Type B pancreatic cell (in vitro differentiated cells): ENCODE measurements at regions not wholly inside any gene's neighbourhood (a gene's known extent, or its start where the extent isn't known, plus 50 kb on each side); places are given as distances from the start of the nearest gene placed in this dataset.

Experiments
- DNase-seq: peaks from one replicate; pipeline ENCODE4 v3.0.0; 2021; ENCODE audit warnings: mixed read lengths; ENCODE audit not compliant: unreplicated experiment; ENCODE audit errors: extremely low spot score
- H3K27ac Mint-ChIP-seq: 2 replicates; pipeline ENCODE4 v1.8.0; 2021; ENCODE audit warnings: mild to moderate bottlenecking, mixed read lengths
- H3K27me3 Mint-ChIP-seq: 2 replicates; pipeline ENCODE4 v1.8.0; 2021; ENCODE audit warnings: mixed read lengths
- H3K36me3 Mint-ChIP-seq: 2 replicates; pipeline ENCODE4 v1.8.0; 2021; ENCODE audit warnings: mixed read lengths
- H3K4me1 Mint-ChIP-seq: one replicate; pipeline ENCODE4 v1.8.0; 2021; ENCODE audit warnings: mixed read lengths; ENCODE audit not compliant: unreplicated experiment
- H3K4me3 Mint-ChIP-seq: 2 replicates; pipeline ENCODE4 v1.8.0; 2021; ENCODE audit warnings: mild to moderate bottlenecking, mixed read lengths
- H3K9me3 Mint-ChIP-seq: 2 replicates; pipeline ENCODE4 v1.8.0; 2021; ENCODE audit warnings: mixed read lengths
- CTCF ChIP-seq: fragments of 200-600 bp; sonication (generic); conservative IDR thresholded peaks from 2 replicates; pipeline ENCODE4 v1.5.0; 2021; ENCODE audit warnings: antibody characterized with exemption, mild to moderate bottlenecking

GRCh38 chr2:144259332-144259731 is 260.6 kb downstream of the ZEB2 start:
- H3K27me3 Mint-ChIP-seq: no peaks in the 10 kb centered on the region
- no peak for DNase-seq
- no peaks in the 10 kb centered on the region for H3K4me1 Mint-ChIP-seq
- peaks cover 23% of the 10 kb centered on the region for H3K36me3 Mint-ChIP-seq
- peaks cover 13% of the 10 kb centered on the region for H3K9me3 Mint-ChIP-seq
- no peak overlapping the region for H3K4me3 Mint-ChIP-seq
- H3K27ac Mint-ChIP-seq: no peak overlapping the region
- no peak for TF ChIP-seq CTCF

- Mint-ChIP-seq H3K36me3 (peaks cover 26% of the 10 kb centered on the region), H3K27ac (no peak overlapping the region), H3K4me1 (no peaks in the 10 kb centered on the region), H3K4me3 (no peak overlapping the region), H3K9me3 (peaks cover 17% of the 10 kb centered on the region), H3K27me3 (no peaks in the 10 kb centered on the region)
- TF ChIP-seq CTCF: no peak
- DNase-seq: no peak
Measured at GRCh38 chr2:144258154-144258553, 261.8 kb downstream of the ZEB2 start.

- no peak for TF ChIP-seq CTCF
- Mint-ChIP-seq H3K27ac (no peak overlapping the region), H3K36me3 (peaks cover 33% of the 10 kb centered on the region), H3K27me3 (no peaks in the 10 kb centered on the region), H3K4me1 (no peaks in the 10 kb centered on the region), H3K9me3 (peaks cover 19% of the 10 kb centered on the region), H3K4me3 (no peak overlapping the region)
- DNase-seq: no peak
Measured at GRCh38 chr2:144256996-144257707, 262.8 kb downstream of the ZEB2 start.

- no peak overlapping the region for H3K4me3 Mint-ChIP-seq
- peaks cover 19% of the 10 kb centered on the region for H3K9me3 Mint-ChIP-seq
- H3K27me3 Mint-ChIP-seq: no peaks in the 10 kb centered on the region
- no peak for TF ChIP-seq CTCF
- H3K4me1 Mint-ChIP-seq: no peaks in the 10 kb centered on the region
- no peak overlapping the region for H3K27ac Mint-ChIP-seq
- no peak for DNase-seq
- peaks cover 33% of the 10 kb centered on the region for H3K36me3 Mint-ChIP-seq
Measured at GRCh38 chr2:144254342-144255235, 265.3 kb downstream of the ZEB2 start.

- Mint-ChIP-seq H3K27me3 (no peaks in the 10 kb centered on the region), H3K27ac (no peak overlapping the region), H3K36me3 (peaks cover 33% of the 10 kb centered on the region), H3K4me3 (no peak overlapping the region), H3K9me3 (peaks cover 18% of the 10 kb centered on the region), H3K4me1 (no peaks in the 10 kb centered on the region)
- no peak for TF ChIP-seq CTCF
- DNase-seq: no peak
Measured at GRCh38 chr2:144253743-144254142, 266.2 kb downstream of the ZEB2 start.
